NCI-H1694 (cell line): ENCODE measurements at regions not wholly inside any gene's neighbourhood (a gene's known extent, or its start where the extent isn't known, plus 50 kb on each side); places are given as distances from the start of the nearest gene placed in this dataset.
"Not testable (repeated sequence)": the region's sequence is repeated elsewhere in the genome, so short reads cannot be mapped to it uniquely, and the experiment has no call there.

Experiments
- DNase-seq: peaks from one replicate; lab custom pipeline; 2025; lab: John Stamatoyannopoulos, UW

GRCh38 chr5:98128271-98128670 is 645.2 kb upstream of the RGMB start:
- no peak for DNase-seq

GRCh38 chr5:98128846-98129245 is 644.6 kb upstream of the RGMB start:
- DNase-seq, result no peak

- no peak for DNase-seq
These were observed 643.0 kb upstream of the RGMB start for GRCh38 chr5:98130261-98131035.

- no peak for DNase-seq
These were observed 629.3 kb upstream of the RGMB start for GRCh38 chr5:98144116-98144515.

GRCh38 chr5:98144710-98145109 is 628.8 kb upstream of the RGMB start:
- DNase-seq, result no peak

- no peak for DNase-seq
These were observed 616.1 kb upstream of the RGMB start for GRCh38 chr5:98157368-98157767.

- DNase-seq, result no peak
These were observed 615.0 kb upstream of the RGMB start for GRCh38 chr5:98158440-98158839.

GRCh38 chr5:98163796-98164493 is 609.5 kb upstream of the RGMB start:
- DNase-seq, result no peak

- no peak for DNase-seq
These were observed 604.6 kb upstream of the RGMB start for GRCh38 chr5:98168871-98169270.

- DNase-seq, result no peak
These were observed 602.5 kb upstream of the RGMB start for GRCh38 chr5:98170994-98171393.

GRCh38 chr5:98173334-98173733 is 600.1 kb upstream of the RGMB start:
- DNase-seq, result no peak

GRCh38 chr5:98175474-98175873 is 598.0 kb upstream of the RGMB start:
- no peak for DNase-seq

GRCh38 chr5:98179791-98180755 is 593.4 kb upstream of the RGMB start:
- no peak for DNase-seq

GRCh38 chr5:98186128-98186527 is 587.3 kb upstream of the RGMB start:
- DNase-seq, result no peak

GRCh38 chr5:98187945-98188344 is 585.5 kb upstream of the RGMB start:
- DNase-seq, result no peak

GRCh38 chr5:98190344-98190743 is 583.1 kb upstream of the RGMB start:
- DNase-seq, result not testable (repeated sequence)

- no peak for DNase-seq
These were observed 579.3 kb upstream of the RGMB start for GRCh38 chr5:98193921-98194760.

- no peak for DNase-seq
These were observed 572.5 kb upstream of the RGMB start for GRCh38 chr5:98200726-98201541.

- DNase-seq, result no peak
These were observed 568.7 kb upstream of the RGMB start for GRCh38 chr5:98204798-98205197.

- DNase-seq, result no peak
These were observed 567.6 kb upstream of the RGMB start for GRCh38 chr5:98205691-98206461.
